Anterior cingulate cortex (tissue), 58 donors: ENCODE measurements at regions not wholly inside any gene's neighbourhood (a gene's known extent, or its start where the extent isn't known, plus 50 kb on each side); places are given as distances from the start of the nearest gene placed in this dataset.

Source experiments
- DNase-seq, 58 donors: peaks; one replicate each; lab custom pipeline; 2025; lab: John Stamatoyannopoulos, UW

DNA sequence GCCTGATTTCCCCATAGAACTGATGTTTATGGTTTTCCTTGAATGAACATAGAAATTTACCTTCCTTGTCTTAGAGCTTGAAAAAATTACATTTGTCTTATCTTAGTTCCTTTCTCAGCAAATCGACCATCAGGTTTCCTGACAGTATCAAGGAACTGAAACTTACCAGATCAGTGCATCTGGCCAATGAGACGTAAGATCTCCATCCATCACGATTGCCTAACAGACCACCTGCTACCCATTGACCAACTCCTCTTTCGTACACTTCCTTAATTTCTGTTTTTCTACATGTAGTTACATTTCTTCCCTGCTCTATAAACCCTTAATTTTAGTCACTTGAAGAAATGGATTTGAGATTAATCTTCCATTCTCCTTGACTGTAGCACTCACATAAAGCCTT lies 57.4 kb upstream of the TMPRSS15 start:
- no peak for DNase-seq

- DNase-seq: no peak
Observed at GRCh38 chr21:18461743-18462142, 58.2 kb upstream of the TMPRSS15 start.

DNA sequence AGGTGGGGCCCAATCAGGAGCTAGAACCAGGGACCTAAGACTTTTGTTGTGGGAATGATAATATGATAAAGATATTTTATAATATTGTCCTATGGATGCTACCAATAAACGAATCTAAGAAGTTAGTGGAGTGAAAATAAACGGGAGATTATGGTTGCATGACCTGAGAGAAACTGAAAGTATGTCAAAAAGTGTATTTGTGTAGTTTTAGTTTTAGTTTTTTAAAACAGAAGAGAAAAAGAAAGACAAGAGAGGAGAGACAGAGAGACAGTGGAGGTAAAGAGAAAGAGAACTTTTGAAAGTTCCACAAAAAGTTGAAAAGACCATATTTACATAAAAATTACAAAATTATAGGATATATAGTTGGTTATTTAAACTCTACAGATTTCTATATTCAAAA lies 64.1 kb upstream of the TMPRSS15 start:
- no peak for DNase-seq

DNA sequence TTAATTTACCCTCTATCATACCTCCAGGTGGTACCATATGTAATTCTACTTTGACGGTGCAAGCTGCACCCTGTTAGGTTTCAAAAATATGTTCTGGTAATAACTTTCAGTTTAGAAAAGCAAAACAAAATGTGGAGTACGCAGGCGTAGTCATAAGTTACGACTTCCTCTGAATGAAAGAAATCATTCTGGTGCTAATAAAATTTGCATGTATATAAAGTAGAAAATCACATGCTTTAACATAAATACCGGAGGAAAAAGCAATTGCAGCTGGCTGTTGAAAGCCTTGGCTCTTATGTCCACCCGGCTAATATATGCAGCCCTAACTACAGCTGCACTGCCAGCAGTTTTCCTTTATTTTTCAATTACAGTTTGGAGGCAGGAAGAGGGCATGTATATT lies 65.2 kb upstream of the TMPRSS15 start:
- no peak for DNase-seq

DNA sequence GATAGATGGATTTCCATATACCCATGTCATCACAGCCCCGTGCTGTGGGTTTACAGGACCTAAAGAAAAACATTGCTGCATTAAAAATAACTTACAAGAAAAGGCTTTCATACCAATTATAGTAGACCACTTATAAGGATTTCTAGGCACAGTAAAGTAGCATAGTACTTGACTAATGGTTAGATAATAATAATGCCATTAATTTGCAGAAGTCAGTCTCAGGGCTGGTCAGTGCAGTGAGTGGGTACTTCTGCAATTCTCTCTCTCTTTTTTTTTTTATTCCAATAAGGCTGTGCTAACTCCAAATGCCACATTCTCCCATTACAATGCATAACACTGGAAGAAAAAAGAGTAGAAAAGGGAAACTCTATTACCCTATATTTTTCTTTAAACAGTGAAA lies 73.1 kb upstream of the TMPRSS15 start:
- no peak for DNase-seq

- DNase-seq: no peak
Observed at GRCh38 chr21:18477043-18477442, 73.5 kb upstream of the TMPRSS15 start.

GRCh38 chr21:18478513-18478912 lies 74.9 kb upstream of the TMPRSS15 start:
- no peak for DNase-seq

DNA sequence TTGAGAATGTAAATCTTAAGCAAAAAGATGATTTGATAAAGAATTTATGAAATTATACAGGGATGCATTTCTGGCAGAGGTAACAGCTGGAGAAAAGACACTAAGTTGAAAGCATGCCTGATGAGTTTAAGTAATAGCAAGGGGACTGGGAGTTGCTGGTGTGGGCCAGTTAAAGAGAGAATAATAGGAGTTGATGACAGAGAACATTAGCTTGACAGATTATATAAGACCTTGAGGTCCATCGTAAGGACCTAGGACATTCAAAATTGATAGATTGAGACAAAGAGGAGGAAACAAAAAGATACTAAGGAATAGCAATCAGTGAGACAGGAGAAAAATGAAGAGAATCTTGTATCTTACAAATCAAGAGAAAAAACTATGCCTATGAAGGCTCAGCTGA lies 84.7 kb upstream of the TMPRSS15 start:
- no peak for DNase-seq

DNA sequence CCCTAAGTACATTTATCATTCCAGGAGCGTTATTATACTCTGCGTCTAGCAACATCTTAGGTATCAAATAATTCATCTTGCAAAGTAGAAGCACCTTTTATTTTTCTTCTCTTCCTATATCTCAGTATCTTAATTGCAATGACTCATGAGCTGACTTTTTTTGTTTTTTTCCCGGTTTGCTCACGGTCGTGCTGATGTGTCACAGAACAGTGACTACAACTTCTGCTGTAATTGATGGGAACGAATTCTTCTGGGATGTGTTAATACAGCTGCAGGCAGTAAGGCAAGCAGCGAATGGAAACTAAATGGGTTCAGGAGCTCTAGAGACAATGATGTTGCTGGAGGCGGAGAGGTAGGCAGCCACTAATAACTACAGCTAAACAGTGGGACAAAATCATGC lies 89.8 kb upstream of the TMPRSS15 start:
- no peak for DNase-seq

DNA sequence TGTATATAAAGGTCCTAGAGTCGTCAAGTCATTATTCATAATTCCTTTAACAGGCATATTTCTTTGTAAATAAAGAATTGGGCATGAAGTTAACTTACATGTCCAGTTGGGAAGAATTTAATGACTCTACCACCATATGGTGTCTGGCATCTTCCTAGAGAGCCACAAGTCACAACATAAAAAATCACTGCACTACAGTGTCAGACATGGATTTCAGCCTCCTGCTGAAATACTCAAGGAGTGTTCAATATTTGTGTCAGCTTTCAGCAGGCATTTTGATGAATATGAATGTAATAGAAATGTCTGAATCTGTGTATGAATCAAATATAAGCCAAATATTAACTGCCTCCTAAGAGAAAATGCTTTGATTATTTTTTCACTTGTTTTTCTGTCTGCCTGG lies 91.9 kb upstream of the TMPRSS15 start:
- DNase-seq: no peak

GRCh38 chr21:18498431-18498830 lies 94.8 kb upstream of the TMPRSS15 start:
- no peak for DNase-seq

GRCh38 chr21:18499761-18500376 lies 96.3 kb upstream of the TMPRSS15 start:
- DNase-seq: peak in 13 of 58 donors; percentile 1 to 70 (median 7)

DNA sequence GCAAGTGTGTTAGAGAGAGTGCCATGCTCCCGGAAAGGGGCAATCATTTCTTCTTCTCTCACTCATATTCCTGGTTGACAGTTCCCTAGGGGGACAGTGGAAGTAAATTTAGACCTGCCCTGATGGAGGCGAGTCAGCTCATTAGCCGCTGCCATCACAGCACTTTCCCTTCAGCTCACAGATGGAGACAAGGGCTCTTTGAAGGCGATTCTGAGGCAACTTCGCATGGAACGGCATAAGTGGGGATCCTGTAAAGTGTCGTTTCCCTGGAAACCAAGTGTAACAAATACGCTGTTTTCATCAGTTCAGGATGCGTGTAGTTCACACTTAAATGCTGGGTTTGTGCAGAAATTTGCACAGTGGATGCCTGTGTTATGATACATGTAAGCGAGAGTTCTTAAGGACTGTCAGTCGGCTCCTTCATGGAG lies 114.5 kb upstream of the TMPRSS15 start:
- DNase-seq: peak in 3 of 58 donors; percentile 0 to 5 (median 3)

DNA sequence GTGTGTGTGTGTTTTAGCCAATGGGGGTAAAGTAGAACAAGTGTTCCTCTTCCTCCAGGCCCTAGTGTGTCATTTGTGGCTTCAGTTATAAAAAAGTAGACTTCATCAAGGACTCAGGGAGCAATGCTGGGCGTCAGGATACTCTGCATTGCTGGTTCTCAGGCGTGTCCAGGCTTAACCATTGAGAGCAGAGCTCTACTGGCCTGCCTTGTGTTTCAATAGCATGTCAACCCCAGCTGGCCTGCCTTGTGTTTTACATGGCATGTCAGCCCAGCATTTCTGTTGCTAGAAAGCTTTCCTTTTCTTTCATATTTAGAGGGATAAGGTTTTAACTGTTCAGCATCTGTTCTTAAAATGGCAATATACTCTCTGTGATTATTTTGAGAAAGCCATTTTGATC lies 117.6 kb upstream of the TMPRSS15 start:
- DNase-seq: no peak

GRCh38 chr21:18522181-18522972 lies 118.8 kb upstream of the TMPRSS15 start:
- no peak for DNase-seq

DNA sequence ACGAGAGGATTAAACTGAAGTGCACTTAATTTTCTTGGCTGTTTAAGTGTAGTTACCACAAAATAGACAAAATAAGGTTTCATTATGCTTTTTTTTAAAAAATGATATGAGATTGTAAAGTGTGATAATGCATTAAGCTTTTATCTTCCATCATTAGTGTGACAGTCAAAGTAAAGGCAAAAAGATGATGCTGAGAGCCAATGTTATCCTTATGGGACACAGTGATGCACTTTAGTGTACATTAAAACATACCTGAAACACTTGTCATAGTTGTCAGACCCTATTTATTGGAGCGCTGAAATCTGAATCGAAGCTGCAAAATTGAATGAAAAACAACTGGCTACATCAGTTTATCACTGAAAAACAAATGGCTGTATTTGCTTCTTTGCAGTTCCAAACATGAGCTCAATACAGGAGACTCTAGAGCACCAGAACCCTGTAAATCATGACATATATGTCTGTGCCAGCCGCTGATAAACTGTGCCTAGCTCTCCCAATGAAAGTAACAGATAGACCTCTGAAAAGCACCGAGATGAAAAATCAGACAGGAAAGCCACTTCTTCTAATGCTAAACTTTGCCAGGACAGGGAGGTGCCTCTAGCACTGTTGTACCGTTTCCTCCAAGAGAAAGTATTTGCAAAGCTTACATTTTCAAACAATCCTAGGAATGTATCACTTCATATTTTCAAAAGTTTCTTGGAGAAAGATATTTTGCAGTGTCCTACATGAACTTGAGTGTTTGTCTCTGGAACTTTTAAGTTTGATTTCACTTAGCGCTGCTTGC lies 120.7 kb upstream of the TMPRSS15 start:
- no peak for DNase-seq

GRCh38 chr21:18529254-18529653 lies 125.7 kb upstream of the TMPRSS15 start:
- DNase-seq: peak in 1 of 58 donors; percentile 2

DNA sequence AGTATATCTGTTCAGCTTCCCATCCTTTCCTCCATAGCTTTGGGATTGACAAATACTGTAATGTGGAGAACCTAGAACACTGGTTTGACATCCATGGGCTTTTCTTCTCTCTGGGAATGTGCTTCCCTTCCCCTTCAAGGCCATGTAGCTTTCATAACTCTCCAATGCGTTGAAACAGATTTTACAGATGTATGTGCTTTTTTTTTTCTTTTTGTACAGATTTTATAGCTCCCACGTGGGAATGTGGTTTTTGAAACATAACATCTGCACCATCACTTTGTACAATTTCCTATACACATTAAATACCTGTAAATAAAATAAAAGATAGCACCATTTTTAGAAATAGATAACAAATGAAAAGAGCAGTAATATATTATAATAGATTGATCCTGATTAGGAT lies 138.5 kb upstream of the TMPRSS15 start:
- no peak for DNase-seq

DNA sequence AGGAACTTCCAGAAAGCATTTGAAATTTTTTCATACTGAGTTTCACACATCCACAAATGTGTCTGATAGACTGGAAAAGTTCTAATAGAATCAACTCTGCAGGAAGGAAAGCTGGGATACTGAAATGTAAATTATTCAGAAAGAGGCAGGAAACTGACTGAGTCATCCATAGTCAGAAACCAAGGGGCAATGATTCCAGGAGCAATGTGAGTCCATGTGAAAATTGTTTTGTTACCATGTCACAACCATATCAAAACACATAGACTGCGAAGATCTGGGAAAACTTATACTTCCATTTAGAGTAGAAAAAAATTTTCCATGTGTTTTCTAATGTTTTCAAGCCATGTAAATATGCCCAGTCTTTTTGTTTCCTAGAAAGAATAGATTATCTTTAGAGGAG lies 142.3 kb upstream of the TMPRSS15 start:
- DNase-seq: no peak

GRCh38 chr21:18547347-18547746 lies 143.8 kb upstream of the TMPRSS15 start:
- no peak for DNase-seq

- no peak for DNase-seq
Observed at GRCh38 chr21:18548249-18548648, 144.7 kb upstream of the TMPRSS15 start.
